ENCODE measurements at regions not wholly inside any gene's neighbourhood (a gene's known extent, or its start where the extent isn't known, plus 50 kb on each side); places are given as distances from the start of the nearest gene placed in this dataset.

GRCh38 chr2:60097298-60097697 lies 456.2 kb downstream of the BCL11A start (continued):
- no peak for TF ChIP-seq CHD7 (IDR thresholded peaks at IDR 0.05; ENCODE audit: insufficient replicate concordance, low read length)
- TF ChIP-seq ATF3 (IDR thresholded peaks at IDR 0.05; ENCODE audit: insufficient read depth, low read depth, low read length), result no peak
- TF ChIP-seq RFX5 (IDR thresholded peaks at IDR 0.05; ENCODE audit: borderline replicate concordance, low read depth, low read length), result no peak
- no peak for TF ChIP-seq POLR2AphosphoS5 (IDR thresholded peaks at IDR 0.05; ENCODE audit: low read depth, low read length)
- TF ChIP-seq RNF2 (IDR thresholded peaks at IDR 0.05; ENCODE audit: borderline replicate concordance, low read depth, low read length, missing control alignments, poor library complexity, severe bottlenecking), result no peak
- TF ChIP-seq KDM4A (IDR thresholded peaks at IDR 0.05; ENCODE audit: low read depth, low read length, severe bottlenecking), result no peak
